ENCODE measurements at regions not wholly inside any gene's neighbourhood (a gene's known extent, or its start where the extent isn't known, plus 50 kb on each side); places are given as distances from the start of the nearest gene placed in this dataset.

GRCh38 chr3:127446756-127447155 lies 143.8 kb downstream of the TPRA1 start:
- TF ChIP-seq CTCF (IDR thresholded peaks at IDR 0.05; ENCODE audit: extremely low read depth in 1 of 2, insufficient read depth in 1 of 2, low read depth in 1 of 2, low read length in 2 of 2) (no peak), POLR2A (IDR thresholded peaks at IDR 0.05; ENCODE audit: low read depth, low read length) (no peak), MYC (IDR thresholded peaks at IDR 0.05; ENCODE audit: low read depth, low read length) (no peak), POLR2AphosphoS5 (IDR thresholded peaks at IDR 0.05; ENCODE audit: insufficient read depth, low read depth, low read length) (no peak), MAX (IDR thresholded peaks at IDR 0.05; ENCODE audit: insufficient read depth, insufficient read length) (no peak), FOS (IDR thresholded peaks at IDR 0.05; ENCODE audit: borderline replicate concordance, insufficient read depth, low read length) (no peak), GATA2 (IDR thresholded peaks at IDR 0.05; ENCODE audit: insufficient read depth, insufficient read length, low read depth, low read length) (no peak), JUN (IDR thresholded peaks at IDR 0.05; ENCODE audit: borderline replicate concordance, insufficient read depth, insufficient read length, low read depth) (no peak)

Measured in endothelial cell of umbilical vein (primary cell).